ENCODE measurements at regions not wholly inside any gene's neighbourhood (a gene's known extent, or its start where the extent isn't known, plus 50 kb on each side); places are given as distances from the start of the nearest gene placed in this dataset.

GRCh38 chrX:4129626-4130025, 416.2 kb upstream of the PRKX start (continued):
- TF ChIP-seq, protein P1, sequence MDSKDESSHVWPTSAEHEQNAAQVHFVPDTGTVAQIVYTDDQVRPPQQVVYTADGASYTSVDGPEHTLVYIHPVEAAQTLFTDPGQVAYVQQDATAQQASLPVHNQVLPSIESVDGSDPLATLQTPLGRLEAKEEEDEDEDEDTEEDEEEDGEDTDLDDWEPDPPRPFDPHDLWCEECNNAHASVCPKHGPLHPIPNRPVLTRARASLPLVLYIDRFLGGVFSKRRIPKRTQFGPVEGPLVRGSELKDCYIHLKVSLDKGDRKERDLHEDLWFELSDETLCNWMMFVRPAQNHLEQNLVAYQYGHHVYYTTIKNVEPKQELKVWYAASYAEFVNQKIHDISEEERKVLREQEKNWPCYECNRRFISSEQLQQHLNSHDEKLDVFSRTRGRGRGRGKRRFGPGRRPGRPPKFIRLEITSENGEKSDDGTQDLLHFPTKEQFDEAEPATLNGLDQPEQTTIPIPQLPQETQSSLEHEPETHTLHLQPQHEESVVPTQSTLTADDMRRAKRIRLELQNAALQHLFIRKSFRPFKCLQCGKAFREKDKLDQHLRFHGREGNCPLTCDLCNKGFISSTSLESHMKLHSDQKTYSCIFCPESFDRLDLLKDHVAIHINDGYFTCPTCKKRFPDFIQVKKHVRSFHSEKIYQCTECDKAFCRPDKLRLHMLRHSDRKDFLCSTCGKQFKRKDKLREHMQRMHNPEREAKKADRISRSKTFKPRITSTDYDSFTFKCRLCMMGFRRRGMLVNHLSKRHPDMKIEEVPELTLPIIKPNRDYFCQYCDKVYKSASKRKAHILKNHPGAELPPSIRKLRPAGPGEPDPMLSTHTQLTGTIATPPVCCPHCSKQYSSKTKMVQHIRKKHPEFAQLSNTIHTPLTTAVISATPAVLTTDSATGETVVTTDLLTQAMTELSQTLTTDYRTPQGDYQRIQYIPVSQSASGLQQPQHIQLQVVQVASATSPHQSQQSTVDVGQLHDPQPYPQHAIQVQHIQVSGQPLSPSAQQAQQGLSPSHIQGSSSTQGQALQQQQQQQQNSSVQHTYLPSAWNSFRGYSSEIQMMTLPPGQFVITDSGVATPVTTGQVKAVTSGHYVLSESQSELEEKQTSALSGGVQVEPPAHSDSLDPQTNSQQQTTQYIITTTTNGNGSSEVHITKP (IDR thresholded peaks at IDR 0.05; ENCODE audit: partially characterized antibody): no peak
- TF ChIP-seq GABPB1 (CRISPR knock-in tag; IDR thresholded peaks at IDR 0.05) (no peak), ZMIZ1 (IDR thresholded peaks at IDR 0.05; ENCODE audit: low read depth in 2 of 2, low read length in 2 of 2) (no peak), HDAC8 (tag; IDR thresholded peaks at IDR 0.05) (no peak), ZBTB1 (CRISPR knock-in tag; IDR thresholded peaks at IDR 0.05; ENCODE audit: borderline replicate concordance, low read depth) (no peak), CEBPG (CRISPR knock-in tag; IDR thresholded peaks at IDR 0.05) (no peak), CEBPG (tag; conservative IDR thresholded peaks at IDR 0.05 in 1 of 2, IDR thresholded peaks at IDR 0.05 in 1 of 2) (no peak), MECOM (CRISPR knock-in tag; IDR thresholded peaks at IDR 0.05) (no peak)
